Neural cell (in vitro differentiated cells): ENCODE measurements at regions not wholly inside any gene's neighbourhood (a gene's known extent, or its start where the extent isn't known, plus 50 kb on each side); places are given as distances from the start of the nearest gene placed in this dataset.

Experiments
- H2AFZ ChIP-seq: fragments of 200-600, 300-800 bp; sonication (generic), shearing (Covaris generic); 2 replicates; pipeline ENCODE4 v1.6.0; 2014; ENCODE audit warnings: low read depth, mild to moderate bottlenecking, antibody characterized with exemption, low read length, moderate library complexity
- H3F3A ChIP-seq: fragments of 200-600 bp; shearing (Covaris generic); 2 replicates; pipeline ENCODE4 v1.6.1; 2016; ENCODE audit warnings: mild to moderate bottlenecking, moderate library complexity, mixed read lengths, antibody characterized with exemption, low read length; ENCODE audit not compliant: insufficient read depth, poor library complexity, severe bottlenecking
- H3K27ac ChIP-seq: fragments of 200-600, 300-800 bp; sonication (generic), shearing (Covaris generic); 2 replicates; pipeline ENCODE4 v1.5.1; 2014; ENCODE audit warnings: mild to moderate bottlenecking, low read length, moderate library complexity
- H3K27me3 ChIP-seq: fragments of 300-800, 200-600 bp; sonication (generic), shearing (Covaris generic); 2 replicates; pipeline ENCODE4 v1.6.0; 2014; ENCODE audit warnings: mild to moderate bottlenecking, low read depth, low read length, moderate library complexity; ENCODE audit not compliant: insufficient read depth
- H3K36me3 ChIP-seq: fragments of 300-800, 200-600 bp; sonication (generic), shearing (Covaris generic); 2 replicates; pipeline ENCODE4 v1.5.1; 2014; ENCODE audit warnings: mild to moderate bottlenecking, antibody characterized with exemption, low read length, moderate library complexity; ENCODE audit not compliant: insufficient read depth
- H3K4me2 ChIP-seq: fragments of 300-800, 200-600 bp; sonication (generic), shearing (Covaris generic); 2 replicates; pipeline ENCODE4 v1.6.0; 2014; ENCODE audit warnings: mild to moderate bottlenecking, low read length
- H3K4me3 ChIP-seq: fragments of 300-800, 200-600 bp; sonication (generic), shearing (Covaris generic); 2 replicates; pipeline ENCODE4 v1.5.1; 2014; ENCODE audit warnings: mild to moderate bottlenecking, low read length, moderate library complexity
- H3K79me2 ChIP-seq: fragments of 200-600 bp; shearing (Covaris generic); replicated peaks from 2 replicates; pipeline ENCODE4 v1.6.0; 2014; ENCODE audit warnings: mild to moderate bottlenecking, low read length, moderate library complexity; ENCODE audit not compliant: insufficient read depth
- H3K9ac ChIP-seq: fragments of 300-800, 200-600 bp; sonication (generic), shearing (Covaris generic); 2 replicates; pipeline ENCODE4 v1.6.1; 2016; ENCODE audit warnings: mild to moderate bottlenecking, low read length, mixed read lengths
- H3K9me2 ChIP-seq: fragments of 200-600 bp; shearing (Covaris generic); 2 replicates; pipeline ENCODE4 v1.6.1; 2016; ENCODE audit warnings: mild to moderate bottlenecking, low read length, mixed read lengths; ENCODE audit not compliant: insufficient read depth
- H3K9me3 ChIP-seq: fragments of 200-600, 300-800 bp; sonication (generic), shearing (Covaris generic); 2 replicates; pipeline ENCODE4 v1.6.1; 2016; ENCODE audit warnings: mild to moderate bottlenecking, mixed run types, low read length, moderate library complexity, mixed read lengths
- H4K20me1 ChIP-seq: fragments of 200-600 bp; shearing (Covaris generic); 2 replicates; pipeline ENCODE4 v1.6.1; 2016; ENCODE audit warnings: mild to moderate bottlenecking, mixed run types; ENCODE audit not compliant: insufficient read depth
- CTCF ChIP-seq: fragments of 450-650 bp; IDR thresholded peaks from 2 replicates; pipeline ENCODE4 v1.5.1; 2014; ENCODE audit warnings: antibody characterized with exemption, mild to moderate bottlenecking, moderate library complexity; ENCODE audit not compliant: poor library complexity, severe bottlenecking
- EP300 ChIP-seq: fragments of 450-650 bp; conservative IDR thresholded peaks from 2 replicates; pipeline ENCODE4 v1.6.1; 2014; ENCODE audit warnings: antibody characterized with exemption, mild to moderate bottlenecking, moderate library complexity; ENCODE audit not compliant: poor library complexity, severe bottlenecking
- EZH2 ChIP-seq: fragments of 200-600, 300-800 bp; shearing (Covaris generic), sonication (generic); IDR thresholded peaks from 2 replicates; pipeline ENCODE4 v1.6.1; 2014; ENCODE audit warnings: antibody characterized with exemption, low read length, borderline replicate concordance, mild to moderate bottlenecking; ENCODE audit not compliant: insufficient read depth, poor library complexity, severe bottlenecking
- MXI1 ChIP-seq: fragments of 450-650 bp; conservative IDR thresholded peaks from 2 replicates; pipeline ENCODE4 v1.6.1; 2014; ENCODE audit warnings: antibody characterized with exemption, mild to moderate bottlenecking; ENCODE audit not compliant: poor library complexity, severe bottlenecking
- POLR2AphosphoS5 ChIP-seq: IDR thresholded peaks from 2 replicates; pipeline ENCODE4 v1.6.1; 2012
- RAD21 ChIP-seq: fragments of 450-650 bp; conservative IDR thresholded peaks from 2 replicates; pipeline ENCODE4 v1.6.1; 2014; ENCODE audit warnings: antibody characterized with exemption, mild to moderate bottlenecking, moderate library complexity
- REST ChIP-seq: IDR thresholded peaks from 2 replicates; pipeline ENCODE4 v1.6.1; 2012; ENCODE audit warnings: borderline replicate concordance
- SMC3 ChIP-seq: fragments of 450-650 bp; conservative IDR thresholded peaks from 2 replicates; pipeline ENCODE4 v1.6.1; 2014; ENCODE audit warnings: antibody characterized with exemption, mild to moderate bottlenecking, moderate library complexity; ENCODE audit not compliant: poor library complexity
- TAF1 ChIP-seq: IDR thresholded peaks from 2 replicates; pipeline ENCODE4 v1.6.1; 2012; ENCODE audit warnings: low read depth

- no peak overlapping the region for H3K4me2 ChIP-seq
- no peaks in the 10 kb centered on the region for H4K20me1 ChIP-seq
- H3K9me3 ChIP-seq, result no peaks in the 10 kb centered on the region
- H3K27me3 ChIP-seq, result no peaks in the 10 kb centered on the region
- H3F3A ChIP-seq, result no peaks in the 10 kb centered on the region
- no peak overlapping the region for H2AFZ ChIP-seq
- H3K27ac ChIP-seq, result no peak overlapping the region
- no peak overlapping the region for H3K9ac ChIP-seq
- no peaks in the 10 kb centered on the region for H3K36me3 ChIP-seq
- no peaks in the 10 kb centered on the region for H3K79me2 ChIP-seq
- H3K9me2 ChIP-seq, result no peaks in the 10 kb centered on the region
- TF ChIP-seq EP300 (no peak), MXI1 (no peak), POLR2AphosphoS5 (no peak), EZH2 (no peak), CTCF (no peak), SMC3 (no peak), RAD21 (no peak), TAF1 (no peak), REST (no peak)
- no peak overlapping the region for H3K4me3 ChIP-seq
Measured at GRCh38 chr2:56940054-56940453, 756.3 kb downstream of the CCDC85A start.

- Histone ChIP-seq H3F3A (no peaks in the 10 kb centered on the region), H3K9me3 (no peaks in the 10 kb centered on the region), H3K4me2 (no peak overlapping the region), H3K4me3 (no peak overlapping the region), H3K27me3 (no peaks in the 10 kb centered on the region), H2AFZ (no peak overlapping the region), H3K36me3 (no peaks in the 10 kb centered on the region), H3K79me2 (no peaks in the 10 kb centered on the region), H3K27ac (no peak overlapping the region), H3K9me2 (no peaks in the 10 kb centered on the region), H3K9ac (no peak overlapping the region), H4K20me1 (no peaks in the 10 kb centered on the region)
- TF ChIP-seq MXI1 (no peak), REST (no peak)
Measured at GRCh38 chr2:56952871-56953270, 769.1 kb downstream of the CCDC85A start.
